BE2C (cell line): ENCODE measurements at regions not wholly inside any gene's neighbourhood (a gene's known extent, or its start where the extent isn't known, plus 50 kb on each side); places are given as distances from the start of the nearest gene placed in this dataset.

Experiments used
- DNase-seq: peaks from one replicate; pipeline ENCODE4 v3.0.0-alpha.2; 2020
- H3K27me3 ChIP-seq: fragments of 250-450 bp; sonication (Bioruptor Pico); 2 replicates; pipeline ENCODE4 v1.5.1; 2020; ENCODE audit warnings: mild to moderate bottlenecking
- H3K36me3 ChIP-seq: fragments of 250-450 bp; sonication (Bioruptor Pico); 2 replicates; pipeline ENCODE4 v1.5.1; 2020; ENCODE audit warnings: mild to moderate bottlenecking
- H3K4me1 ChIP-seq: fragments of 250-450 bp; sonication (Bioruptor Pico); 2 replicates; pipeline ENCODE4 v1.5.1; 2020
- H3K4me3 ChIP-seq: 2 replicates; pipeline ENCODE4 v1.5.1; 2011; ENCODE audit warnings: low read depth, low read length
- H3K9me3 ChIP-seq: fragments of 250-450 bp; sonication (Bioruptor Pico); 2 replicates; pipeline ENCODE4 v1.5.1; 2020
- TF ChIP-seq, protein P1 (sequence below): IDR thresholded peaks from 2 replicates; pipeline ENCODE4 v1.5.1; 2012; ENCODE audit warnings: mild to moderate bottlenecking, low read depth, low read length

- H3K36me3 ChIP-seq = no peaks in the 10 kb centered on the region
- TF ChIP-seq, protein P1, sequence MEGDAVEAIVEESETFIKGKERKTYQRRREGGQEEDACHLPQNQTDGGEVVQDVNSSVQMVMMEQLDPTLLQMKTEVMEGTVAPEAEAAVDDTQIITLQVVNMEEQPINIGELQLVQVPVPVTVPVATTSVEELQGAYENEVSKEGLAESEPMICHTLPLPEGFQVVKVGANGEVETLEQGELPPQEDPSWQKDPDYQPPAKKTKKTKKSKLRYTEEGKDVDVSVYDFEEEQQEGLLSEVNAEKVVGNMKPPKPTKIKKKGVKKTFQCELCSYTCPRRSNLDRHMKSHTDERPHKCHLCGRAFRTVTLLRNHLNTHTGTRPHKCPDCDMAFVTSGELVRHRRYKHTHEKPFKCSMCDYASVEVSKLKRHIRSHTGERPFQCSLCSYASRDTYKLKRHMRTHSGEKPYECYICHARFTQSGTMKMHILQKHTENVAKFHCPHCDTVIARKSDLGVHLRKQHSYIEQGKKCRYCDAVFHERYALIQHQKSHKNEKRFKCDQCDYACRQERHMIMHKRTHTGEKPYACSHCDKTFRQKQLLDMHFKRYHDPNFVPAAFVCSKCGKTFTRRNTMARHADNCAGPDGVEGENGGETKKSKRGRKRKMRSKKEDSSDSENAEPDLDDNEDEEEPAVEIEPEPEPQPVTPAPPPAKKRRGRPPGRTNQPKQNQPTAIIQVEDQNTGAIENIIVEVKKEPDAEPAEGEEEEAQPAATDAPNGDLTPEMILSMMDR = no peak
- no peak overlapping the region for H3K4me3 ChIP-seq
- no peak for DNase-seq
- H3K27me3 ChIP-seq = no peaks in the 10 kb centered on the region
- H3K9me3 ChIP-seq = no peaks in the 10 kb centered on the region
- no peaks in the 10 kb centered on the region for H3K4me1 ChIP-seq
Observed at GRCh38 chr3:167908221-167908620, 172.7 kb downstream of the SERPINI1 start.

GRCh38 chr3:167901138-167901537, 165.6 kb downstream of the SERPINI1 start:
- no peak overlapping the region for H3K4me3 ChIP-seq
- no peaks in the 10 kb centered on the region for H3K27me3 ChIP-seq
- DNase-seq = no peak
- no peaks in the 10 kb centered on the region for H3K36me3 ChIP-seq
- no peaks in the 10 kb centered on the region for H3K9me3 ChIP-seq
- H3K4me1 ChIP-seq = no peaks in the 10 kb centered on the region
- TF ChIP-seq, protein P1 = no peak

- TF ChIP-seq, protein P1 = no peak
- H3K4me1 ChIP-seq = no peaks in the 10 kb centered on the region
- no peaks in the 10 kb centered on the region for H3K9me3 ChIP-seq
- no peak overlapping the region for H3K4me3 ChIP-seq
- no peaks in the 10 kb centered on the region for H3K36me3 ChIP-seq
- DNase-seq = no peak
- no peaks in the 10 kb centered on the region for H3K27me3 ChIP-seq
Observed at GRCh38 chr3:167899093-167899492, 163.6 kb downstream of the SERPINI1 start.

- no peak overlapping the region for H3K4me3 ChIP-seq
- no peaks in the 10 kb centered on the region for H3K4me1 ChIP-seq
- no peaks in the 10 kb centered on the region for H3K27me3 ChIP-seq
- TF ChIP-seq, protein P1 = no peak
- H3K36me3 ChIP-seq = no peaks in the 10 kb centered on the region
- no peaks in the 10 kb centered on the region for H3K9me3 ChIP-seq
- no peak for DNase-seq
Observed at GRCh38 chr3:167898091-167898490, 162.6 kb downstream of the SERPINI1 start.

DNA sequence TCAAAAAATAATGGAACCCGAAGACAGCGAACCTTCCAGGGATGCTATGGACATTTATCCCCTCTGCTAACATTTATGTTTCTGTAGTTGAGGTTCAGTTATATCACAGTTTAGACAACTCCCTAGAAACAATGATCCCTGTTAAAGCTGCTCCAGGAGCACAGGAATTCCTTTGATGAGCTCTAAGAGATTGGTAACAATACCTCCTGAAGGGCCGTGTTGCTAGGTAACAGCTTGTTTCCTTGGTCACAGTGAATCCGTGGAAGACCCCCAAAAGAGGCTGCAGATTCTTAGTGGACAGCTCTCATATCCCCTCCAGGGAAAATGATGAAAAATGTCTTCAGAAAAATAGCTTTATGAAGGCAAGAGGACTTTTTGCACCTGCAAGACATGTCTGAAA, 160.2 kb downstream of the SERPINI1 start:
- Histone ChIP-seq H3K9me3 (no peaks in the 10 kb centered on the region), H3K4me3 (no peak overlapping the region), H3K4me1 (no peaks in the 10 kb centered on the region), H3K36me3 (no peaks in the 10 kb centered on the region), H3K27me3 (no peaks in the 10 kb centered on the region)
- TF ChIP-seq, protein P1 = no peak
- no peak for DNase-seq

GRCh38 chr3:167895178-167895577, 159.7 kb downstream of the SERPINI1 start:
- DNase-seq = no peak
- no peaks in the 10 kb centered on the region for H3K36me3 ChIP-seq
- H3K4me1 ChIP-seq = no peaks in the 10 kb centered on the region
- no peak overlapping the region for H3K4me3 ChIP-seq
- no peaks in the 10 kb centered on the region for H3K9me3 ChIP-seq
- TF ChIP-seq, protein P1 = no peak
- no peaks in the 10 kb centered on the region for H3K27me3 ChIP-seq
